ENCODE measurements at regions not wholly inside any gene's neighbourhood (a gene's known extent, or its start where the extent isn't known, plus 50 kb on each side); places are given as distances from the start of the nearest gene placed in this dataset.
"Not testable (repeated sequence)": the region's sequence is repeated elsewhere in the genome, so short reads cannot be mapped to it uniquely, and the experiment has no call there.

- H3K27ac Mint-ChIP-seq (ENCODE audit: unreplicated experiment) = no peak overlapping the region
- no peak overlapping the region for H3K4me3 Mint-ChIP-seq (ENCODE audit: unreplicated experiment)
- H3K4me1 Mint-ChIP-seq (ENCODE audit: low read depth) = no peaks in the 10 kb centered on the region
- TF ChIP-seq CTCF (IDR thresholded peaks at IDR 0.05) = peak; percentile 16
- no peaks in the 10 kb centered on the region for H3K36me3 Mint-ChIP-seq (ENCODE audit: low read depth)
- no peak for DNase-seq (ENCODE audit: low spot score)
- H3K9me3 Mint-ChIP-seq (ENCODE audit: low read depth) = peaks cover 7% of the 10 kb centered on the region
- peaks cover 8% of the 10 kb centered on the region for H3K27me3 Mint-ChIP-seq (ENCODE audit: low read depth)
Observed at GRCh38 chr2:88950010-88950409, 258.5 kb downstream of the RPIA start.

GRCh38 chr2:88955607-88956006 is 264.1 kb downstream of the RPIA start:
- H3K27me3 Mint-ChIP-seq (ENCODE audit: low read depth) = no peaks in the 10 kb centered on the region
- no peaks in the 10 kb centered on the region for H3K36me3 Mint-ChIP-seq (ENCODE audit: low read depth)
- no peaks in the 10 kb centered on the region for H3K4me1 Mint-ChIP-seq (ENCODE audit: low read depth)
- H3K4me3 Mint-ChIP-seq (ENCODE audit: unreplicated experiment) = no peak overlapping the region
- H3K27ac Mint-ChIP-seq (ENCODE audit: unreplicated experiment) = no peak overlapping the region
- TF ChIP-seq CTCF (IDR thresholded peaks at IDR 0.05) = no peak
- peaks cover 7% of the 10 kb centered on the region for H3K9me3 Mint-ChIP-seq (ENCODE audit: low read depth)
- DNase-seq (ENCODE audit: low spot score) = no peak

- H3K4me1 Mint-ChIP-seq (ENCODE audit: low read depth) = no peaks in the 10 kb centered on the region
- TF ChIP-seq CTCF (IDR thresholded peaks at IDR 0.05) = no peak
- H3K4me3 Mint-ChIP-seq (ENCODE audit: unreplicated experiment) = no peak overlapping the region
- H3K27ac Mint-ChIP-seq (ENCODE audit: unreplicated experiment) = no peak overlapping the region
- no peaks in the 10 kb centered on the region for H3K27me3 Mint-ChIP-seq (ENCODE audit: low read depth)
- no peaks in the 10 kb centered on the region for H3K36me3 Mint-ChIP-seq (ENCODE audit: low read depth)
- DNase-seq (ENCODE audit: low spot score) = no peak
- H3K9me3 Mint-ChIP-seq (ENCODE audit: low read depth) = no peaks in the 10 kb centered on the region
Observed at GRCh38 chr2:88959480-88960204, 268.2 kb downstream of the RPIA start.

- not testable (repeated sequence) for H3K4me3 Mint-ChIP-seq (ENCODE audit: unreplicated experiment); H3K27me3 Mint-ChIP-seq (ENCODE audit: low read depth); H3K4me1 Mint-ChIP-seq (ENCODE audit: low read depth); H3K36me3 Mint-ChIP-seq (ENCODE audit: low read depth); DNase-seq (ENCODE audit: low spot score); H3K9me3 Mint-ChIP-seq (ENCODE audit: low read depth); H3K27ac Mint-ChIP-seq (ENCODE audit: unreplicated experiment)
Observed at GRCh38 chr2:88961323-88961722, 269.9 kb downstream of the RPIA start.

- no peaks in the 10 kb centered on the region for H3K9me3 Mint-ChIP-seq (ENCODE audit: low read depth)
- TF ChIP-seq CTCF (IDR thresholded peaks at IDR 0.05) = peak; percentile 15
- H3K4me1 Mint-ChIP-seq (ENCODE audit: low read depth) = no peaks in the 10 kb centered on the region
- no peak for DNase-seq (ENCODE audit: low spot score)
- H3K27me3 Mint-ChIP-seq (ENCODE audit: low read depth) = peaks cover 5% of the 10 kb centered on the region
- H3K27ac Mint-ChIP-seq (ENCODE audit: unreplicated experiment) = no peak overlapping the region
- H3K36me3 Mint-ChIP-seq (ENCODE audit: low read depth) = no peaks in the 10 kb centered on the region
- H3K4me3 Mint-ChIP-seq (ENCODE audit: unreplicated experiment) = no peak overlapping the region
Observed at GRCh38 chr2:88967844-88968243, 276.4 kb downstream of the RPIA start.

- H3K9me3 Mint-ChIP-seq (ENCODE audit: low read depth); H3K27ac Mint-ChIP-seq (ENCODE audit: unreplicated experiment); H3K36me3 Mint-ChIP-seq (ENCODE audit: low read depth); DNase-seq (ENCODE audit: low spot score); H3K4me1 Mint-ChIP-seq (ENCODE audit: low read depth); H3K4me3 Mint-ChIP-seq (ENCODE audit: unreplicated experiment); H3K27me3 Mint-ChIP-seq (ENCODE audit: low read depth): not testable (repeated sequence)
Observed at GRCh38 chr2:88978011-88978410, 286.5 kb downstream of the RPIA start.

- H3K4me3 Mint-ChIP-seq (ENCODE audit: unreplicated experiment); H3K27me3 Mint-ChIP-seq (ENCODE audit: low read depth); H3K36me3 Mint-ChIP-seq (ENCODE audit: low read depth); H3K9me3 Mint-ChIP-seq (ENCODE audit: low read depth); H3K4me1 Mint-ChIP-seq (ENCODE audit: low read depth); H3K27ac Mint-ChIP-seq (ENCODE audit: unreplicated experiment); DNase-seq (ENCODE audit: low spot score): not testable (repeated sequence)
Observed at GRCh38 chr2:88978446-88978845, 287.0 kb downstream of the RPIA start.

GRCh38 chr2:88984079-88984478 is 292.6 kb downstream of the RPIA start:
- not testable (repeated sequence) for H3K27me3 Mint-ChIP-seq (ENCODE audit: low read depth); H3K36me3 Mint-ChIP-seq (ENCODE audit: low read depth); DNase-seq (ENCODE audit: low spot score); H3K9me3 Mint-ChIP-seq (ENCODE audit: low read depth); H3K4me1 Mint-ChIP-seq (ENCODE audit: low read depth); H3K27ac Mint-ChIP-seq (ENCODE audit: unreplicated experiment); H3K4me3 Mint-ChIP-seq (ENCODE audit: unreplicated experiment)

GRCh38 chr2:88986721-88987330 is 295.4 kb downstream of the RPIA start:
- H3K9me3 Mint-ChIP-seq (ENCODE audit: low read depth); H3K36me3 Mint-ChIP-seq (ENCODE audit: low read depth); H3K4me1 Mint-ChIP-seq (ENCODE audit: low read depth); H3K4me3 Mint-ChIP-seq (ENCODE audit: unreplicated experiment); H3K27ac Mint-ChIP-seq (ENCODE audit: unreplicated experiment); DNase-seq (ENCODE audit: low spot score); H3K27me3 Mint-ChIP-seq (ENCODE audit: low read depth): not testable (repeated sequence)
